Panc1 (cell line): ENCODE measurements at regions not wholly inside any gene's neighbourhood (a gene's known extent, or its start where the extent isn't known, plus 50 kb on each side); places are given as distances from the start of the nearest gene placed in this dataset.

Source experiments
- CTCF ChIP-seq: fragments of 450-650 bp; IDR thresholded peaks from 2 replicates; pipeline ENCODE4 v1.5.1; 2017; ENCODE audit warnings: mild to moderate bottlenecking
- REST ChIP-seq, 2 experiments: IDR thresholded peaks; 2 replicates each; pipeline ENCODE4 v1.6.1; 2011 to 2012; ENCODE audit warnings: low read depth in 2 of 2, control low read depth in 1 of 2, low read length in 1 of 2, mild to moderate bottlenecking in 1 of 2, moderate library complexity in 1 of 2; ENCODE audit not compliant: insufficient read depth in 1 of 2
- SIN3A ChIP-seq: IDR thresholded peaks from 2 replicates; pipeline ENCODE4 v1.6.1; 2012; ENCODE audit warnings: low read depth, mild to moderate bottlenecking, low read length, moderate library complexity, borderline replicate concordance; ENCODE audit not compliant: insufficient read depth

- TF ChIP-seq CTCF (no peak), REST (IDR thresholded peaks at IDR 0.05; ENCODE audit: insufficient read depth in 1 of 2, low read depth in 2 of 2, low read length in 1 of 2) (no peak), SIN3A (no peak)
Measured at GRCh38 chr6:12576389-12576788, 140.2 kb upstream of the PHACTR1 start.
